ENCODE measurements at regions not wholly inside any gene's neighbourhood (a gene's known extent, or its start where the extent isn't known, plus 50 kb on each side); places are given as distances from the start of the nearest gene placed in this dataset.

GRCh38 chr2:149904352-149905175 is 317.0 kb upstream of the MMADHC start:
- no peak for TF ChIP-seq EP300 (IDR thresholded peaks at IDR 0.05; ENCODE audit: borderline replicate concordance in 1 of 2, low read depth in 1 of 2, low read length in 1 of 2)
- TF ChIP-seq CTCF (IDR thresholded peaks at IDR 0.05): no peak
- no peak for TF ChIP-seq FOXJ3 (CRISPR knock-in tag; IDR thresholded peaks at IDR 0.05)
- no peak for TF ChIP-seq PBX3 (IDR thresholded peaks at IDR 0.05)
- TF ChIP-seq USF1 (IDR thresholded peaks at IDR 0.05; ENCODE audit: borderline replicate concordance, low read depth): no peak
- no peak for TF ChIP-seq YY1 (IDR thresholded peaks at IDR 0.05; ENCODE audit: low read depth)
- no peak for TF ChIP-seq NFIC (IDR thresholded peaks at IDR 0.05; ENCODE audit: borderline replicate concordance)
- TF ChIP-seq ZBTB33 (IDR thresholded peaks at IDR 0.05; ENCODE audit: borderline replicate concordance, low read depth): no peak
- TF ChIP-seq TEAD4 (IDR thresholded peaks at IDR 0.05; ENCODE audit: borderline replicate concordance, insufficient read depth): no peak
- no peak for TF ChIP-seq JUND (IDR thresholded peaks at IDR 0.05)
- no peak for TF ChIP-seq RFX5 (IDR thresholded peaks at IDR 0.05; ENCODE audit: low read length)
